H1 (cell line): ENCODE measurements at regions not wholly inside any gene's neighbourhood (a gene's known extent, or its start where the extent isn't known, plus 50 kb on each side); places are given as distances from the start of the nearest gene placed in this dataset.

Experiments used
- CTCF ChIA-PET: fragments of 300-600 bp; sonication (Branson Sonifier 250); formaldehyde crosslinking; loops from one replicate; lab custom pipeline; 2021; ENCODE audit not compliant: partially characterized antibody; lab: Charles Lee
- POLR2A ChIA-PET: fragments of 300-600 bp; sonication (Branson Sonifier 250); formaldehyde crosslinking; loops from one replicate; lab custom pipeline; 2021; ENCODE audit warnings: inconsistent platforms; ENCODE audit not compliant: partially characterized antibody; lab: Charles Lee
- DNase-seq, 2 experiments: peaks; one replicate each; pipeline versions ENCODE4 v3.0.0 to v3.0.0-alpha.2; 2010 to 2022; ENCODE audit warnings: low spot score in 2 of 2, low read depth in 1 of 2, mixed read lengths in 1 of 2
- FAIRE-seq: peaks from 2 replicates; lab custom pipeline; 2011; peaks lifted over from hg19 to GRCh38; lab: Jason Lieb, UNC
- H2AFZ ChIP-seq: 2 replicates; pipeline ENCODE4 v1.8.1; 2012; ENCODE audit warnings: low read length, inconsistent platforms
- H2AK5ac ChIP-seq: 2 replicates; pipeline ENCODE4 v1.6.1; 2013; ENCODE audit warnings: low read depth, low read length
- H2BK120ac ChIP-seq: replicated peaks from 2 replicates; pipeline ENCODE3; 2013; ENCODE audit warnings: low read depth, low read length, inconsistent platforms
- H2BK12ac ChIP-seq: 2 replicates; pipeline ENCODE4 v1.6.1; 2013; ENCODE audit warnings: low read depth, low read length
- H2BK15ac ChIP-seq: 2 replicates; pipeline ENCODE4 v1.6.1; 2013; ENCODE audit warnings: low read length
- H2BK20ac ChIP-seq: 2 replicates; pipeline ENCODE4 v1.6.1; 2013; ENCODE audit warnings: low read length
- H2BK5ac ChIP-seq: 2 replicates; pipeline ENCODE4 v1.6.1; 2013; ENCODE audit warnings: low read depth, low read length
- H3K14ac ChIP-seq: 2 replicates; pipeline ENCODE4 v1.6.1; 2013; ENCODE audit warnings: inconsistent platforms; ENCODE audit not compliant: insufficient read length
- H3K18ac ChIP-seq: 2 replicates; pipeline ENCODE4 v1.6.1; 2013; ENCODE audit warnings: low read length; ENCODE audit errors: extremely low read depth
- H3K23ac ChIP-seq: 2 replicates; pipeline ENCODE4 v1.6.1; 2013; ENCODE audit warnings: inconsistent platforms; ENCODE audit not compliant: insufficient read length
- H3K23me2 ChIP-seq: 2 replicates; pipeline ENCODE4 v1.6.1; 2013; ENCODE audit warnings: low read depth, low read length
- H3K27ac ChIP-seq: 2 replicates; pipeline ENCODE4 v1.6.1; 2011; ENCODE audit warnings: low read depth, low read length, inconsistent platforms
- H3K27me3 ChIP-seq, 4 experiments: replicated peaks in 1 of 4; 1 replicate in 1 of 4; 2 replicates in 3 of 4; pipeline versions ENCODE4 v1.6.1 to v1.8.1; 2011 to 2013; ENCODE audit warnings: low read length in 3 of 4, mild to moderate bottlenecking in 3 of 4, inconsistent platforms in 2 of 4, mixed read lengths in 2 of 4, moderate library complexity in 1 of 4; ENCODE audit not compliant: control insufficient read depth in 3 of 4, insufficient read depth in 3 of 4; ENCODE audit errors: extremely low read depth in 1 of 4
- H3K36me3 ChIP-seq, 4 experiments: 2 replicates each; pipeline versions ENCODE4 v1.6.1 to v1.8.1; 2011 to 2013; ENCODE audit warnings: mild to moderate bottlenecking in 4 of 4, low read length in 3 of 4, moderate library complexity in 2 of 4, control low read depth in 1 of 4, inconsistent platforms in 1 of 4; ENCODE audit not compliant: insufficient read depth in 4 of 4, control insufficient read depth in 2 of 4
- H3K4ac ChIP-seq: replicated peaks from 2 replicates; pipeline ENCODE3; 2013; ENCODE audit warnings: low read length, low read depth, mixed read lengths, inconsistent platforms; ENCODE audit not compliant: insufficient read length
- H3K4me1 ChIP-seq, 4 experiments: replicated peaks in 1 of 4; 1 replicate in 1 of 4; 2 replicates in 3 of 4; pipeline versions ENCODE4 v1.6.1 to v1.8.1; 2011 to 2013; ENCODE audit warnings: low read length in 3 of 4, inconsistent platforms in 2 of 4, mixed read lengths in 1 of 4; ENCODE audit not compliant: insufficient read depth in 4 of 4, control insufficient read depth in 3 of 4
- H3K4me2 ChIP-seq, 2 experiments: 2 replicates each; pipeline versions ENCODE4 v1.6.1 to v1.8.1; 2011 to 2013; ENCODE audit warnings: low read depth in 2 of 2, low read length in 2 of 2, control low read depth in 1 of 2, inconsistent platforms in 1 of 2, mild to moderate bottlenecking in 1 of 2; ENCODE audit not compliant: insufficient read depth in 1 of 2
- H3K4me3 ChIP-seq, 4 experiments: fragments of 200-600, 300-600 bp in 1 of 4; sonication (generic), shearing (Covaris generic), sonication (Bioruptor Twin) in 1 of 4; 2 replicates each; pipeline versions ENCODE4 v1.5.1 to v1.8.1; 2011 to 2016; ENCODE audit warnings: low read length in 4 of 4, low read depth in 3 of 4, control low read depth in 2 of 4, inconsistent platforms in 2 of 4, mild to moderate bottlenecking in 2 of 4, mixed read lengths in 1 of 4, moderate library complexity in 1 of 4; ENCODE audit not compliant: insufficient read depth in 2 of 4; ENCODE audit errors: extremely low read depth in 1 of 4
- H3K56ac ChIP-seq: replicated peaks from 2 replicates; pipeline ENCODE3; 2013; ENCODE audit warnings: low read depth, mild to moderate bottlenecking, mixed read lengths, low read length, inconsistent platforms; ENCODE audit not compliant: insufficient read length
- H3K79me1 ChIP-seq: 2 replicates; pipeline ENCODE4 v1.6.1; 2013; ENCODE audit warnings: low read depth, low read length, control low read depth
- H3K79me2 ChIP-seq, 2 experiments: 2 replicates each; pipeline versions ENCODE4 v1.6.1 to v1.8.1; 2012 to 2013; ENCODE audit warnings: low read length in 2 of 2, mild to moderate bottlenecking in 2 of 2, inconsistent platforms in 1 of 2; ENCODE audit not compliant: insufficient read depth in 2 of 2, control insufficient read depth in 1 of 2
- H3K9ac ChIP-seq, 4 experiments: replicated peaks in 1 of 4; 1 replicate in 1 of 4; 2 replicates in 3 of 4; pipeline versions ENCODE4 v1.6.1 to v1.8.1; 2011 to 2013; ENCODE audit warnings: low read depth in 3 of 4, low read length in 3 of 4, control low read depth in 2 of 4, mild to moderate bottlenecking in 2 of 4, moderate library complexity in 2 of 4, inconsistent platforms in 1 of 4; ENCODE audit errors: extremely low read depth in 1 of 4
- H3K9me3 ChIP-seq, 2 experiments: 2 replicates each; pipeline versions ENCODE4 v1.6.1 to v1.8.1; 2012 to 2013; ENCODE audit warnings: mild to moderate bottlenecking in 2 of 2, moderate library complexity in 2 of 2, control low read depth in 1 of 2, inconsistent platforms in 1 of 2, low read depth in 1 of 2, low read length in 1 of 2, mixed read lengths in 1 of 2; ENCODE audit not compliant: insufficient read depth in 2 of 2
- H4K20me1 ChIP-seq, 2 experiments: replicated peaks in 1 of 2; 2 replicates each; pipeline versions ENCODE3 to v1.8.1; 2011 to 2013; ENCODE audit warnings: inconsistent platforms in 2 of 2, low read length in 2 of 2, mild to moderate bottlenecking in 1 of 2; ENCODE audit not compliant: insufficient read depth in 2 of 2, control insufficient read depth in 1 of 2
- H4K5ac ChIP-seq: 2 replicates; pipeline ENCODE4 v1.6.1; 2013; ENCODE audit warnings: low read length, low read depth, mixed read lengths, inconsistent platforms; ENCODE audit not compliant: insufficient read length
- H4K8ac ChIP-seq: 2 replicates; pipeline ENCODE4 v1.8.0; 2013; ENCODE audit warnings: mild to moderate bottlenecking, moderate library complexity, low read length, inconsistent platforms; ENCODE audit not compliant: insufficient read depth; ENCODE audit errors: extremely low read depth
- H4K91ac ChIP-seq: replicated peaks from 2 replicates; pipeline ENCODE3; 2013; ENCODE audit warnings: low read length, mixed read lengths, inconsistent platforms; ENCODE audit not compliant: insufficient read length
- BACH1 ChIP-seq: IDR thresholded peaks from 2 replicates; pipeline ENCODE4 v1.6.1; 2012; ENCODE audit warnings: low read length, improper control_type of control experiment
- BRCA1 ChIP-seq: IDR thresholded peaks from 2 replicates; pipeline ENCODE4 v1.6.1; 2012; ENCODE audit warnings: low read depth, low read length, improper control_type of control experiment
- CBX5 ChIP-seq: fragments of 300-800, 300-1000 bp; sonication (generic); IDR thresholded peaks from 2 replicates; pipeline ENCODE4 v1.7.1; 2016; ENCODE audit warnings: antibody characterized with exemption, low read length, low read depth
- CHD2 ChIP-seq: IDR thresholded peaks from 2 replicates; pipeline ENCODE4 v1.6.1; 2012; ENCODE audit warnings: low read length, improper control_type of control experiment
- FOSL1 ChIP-seq: IDR thresholded peaks from 2 replicates; pipeline ENCODE4 v1.6.1; 2011; ENCODE audit warnings: mild to moderate bottlenecking, low read depth, low read length, moderate library complexity; ENCODE audit not compliant: insufficient read depth
- HDAC2 ChIP-seq, 2 experiments: fragments of 300-600 bp in 1 of 2; sonication (generic) in 1 of 2; IDR thresholded peaks; 2 replicates each; pipeline ENCODE4 v1.6.1; 2011 to 2012; ENCODE audit warnings: low read depth in 2 of 2, low read length in 2 of 2, mild to moderate bottlenecking in 2 of 2, moderate library complexity in 2 of 2, borderline replicate concordance in 1 of 2, inconsistent platforms in 1 of 2
- HDAC6 ChIP-seq: IDR thresholded peaks from one replicate; pipeline ENCODE4 v1.7.1; 2012; ENCODE audit warnings: low read depth, mild to moderate bottlenecking, inconsistent platforms, low read length, moderate library complexity
- JUN ChIP-seq: IDR thresholded peaks from 2 replicates; pipeline ENCODE4 v1.6.1; 2011; ENCODE audit warnings: low read depth, mild to moderate bottlenecking, improper control_type of control experiment, low read length
- KDM1A ChIP-seq: fragments of 200-600, 300-600 bp; sonication (generic); IDR thresholded peaks from 2 replicates; pipeline ENCODE4 v1.7.1; 2016; ENCODE audit warnings: mild to moderate bottlenecking, low read length, borderline replicate concordance
- NANOG ChIP-seq: IDR thresholded peaks from 2 replicates; pipeline ENCODE4 v1.6.1; 2011; ENCODE audit warnings: low read length, low read depth, mild to moderate bottlenecking, inconsistent platforms; ENCODE audit not compliant: insufficient read depth, poor library complexity, severe bottlenecking
- RAD21 ChIP-seq, 2 experiments: IDR thresholded peaks in 1 of 2; conservative IDR thresholded peaks in 1 of 2; 2 replicates each; pipeline ENCODE4 v1.6.1; 2011; ENCODE audit warnings: low read depth in 2 of 2, low read length in 2 of 2, improper control_type of control experiment in 1 of 2, inconsistent platforms in 1 of 2, mild to moderate bottlenecking in 1 of 2, moderate library complexity in 1 of 2
- RBBP5 ChIP-seq: IDR thresholded peaks from 2 replicates; pipeline ENCODE4 v1.7.1; 2012; ENCODE audit warnings: low read depth, mild to moderate bottlenecking, inconsistent platforms, low read length, moderate library complexity, borderline replicate concordance
- SP1 ChIP-seq: IDR thresholded peaks from 2 replicates; pipeline ENCODE4 v1.6.1; 2011; ENCODE audit warnings: low read depth, low read length
- SP4 ChIP-seq: IDR thresholded peaks from 2 replicates; pipeline ENCODE4 v1.6.1; 2012; ENCODE audit warnings: low read length, inconsistent platforms
- ZNF274 ChIP-seq: IDR thresholded peaks from 2 replicates; pipeline ENCODE4 v1.7.0; 2012; ENCODE audit warnings: low read length, borderline replicate concordance; ENCODE audit errors: extremely low read depth
- WGBS, 2 experiments: shearing (Covaris generic) in 1 of 2; methylation state at CpG; one replicate each; pipeline versions ENCODE4 v1.1.6 to v1.1.7; 2013 to 2015; ENCODE audit warnings: low lambda C conversion rate in 2 of 2, mixed read lengths in 2 of 2, inconsistent platforms in 1 of 2, low coverage in 1 of 2, missing lambda C conversion rate in 1 of 2; ENCODE audit not compliant: insufficient replicate concordance in 2 of 2, insufficient coverage in 1 of 2, insufficient read length in 1 of 2; ENCODE audit errors: extremely low coverage in 1 of 2, missing lambda C conversion rate in 1 of 2; 5-methylcytosine and 5-hydroxymethylcytosine counted together

GRCh38 chr14:41378526-41378925 is 228.2 kb upstream of the LRFN5 start:
- Histone ChIP-seq H2BK12ac (no peak overlapping the region), H3K4me2 (no peak overlapping the region), H3K27ac (no peak overlapping the region), H3K9ac (no peak overlapping the region), H3K56ac (no peak overlapping the region), H3K27me3 (no peaks in the 10 kb centered on the region), H3K14ac (no peak overlapping the region), H2BK5ac (no peak overlapping the region), H3K79me2 (no peaks in the 10 kb centered on the region), H4K91ac (no peak overlapping the region), H2BK120ac (no peak overlapping the region), H3K4ac (no peak overlapping the region), H4K8ac (no peak overlapping the region), H3K4me3 (no peak overlapping the region), H3K36me3 (no peaks in the 10 kb centered on the region), H3K18ac (no peak overlapping the region), H2AK5ac (no peak overlapping the region), H3K9me3 (no peaks in the 10 kb centered on the region), H3K23me2 (no peaks in the 10 kb centered on the region), H4K5ac (no peak overlapping the region), H2AFZ (no peak overlapping the region), H3K23ac (no peak overlapping the region), H2BK20ac (no peak overlapping the region), H4K20me1 (no peaks in the 10 kb centered on the region), H3K4me1 (no peaks in the 10 kb centered on the region), H3K79me1 (no peaks in the 10 kb centered on the region), H2BK15ac (no peak overlapping the region)
- 83% methylated on average over 2 of the region's 2 CpGs; no CpG with 5 or more reads in 1 of the 2 experiments for WGBS, 2 experiments
- CTCF ChIA-PET, result interaction anchor here (1.2 kb wide), 1 partner anchor 8 kb away, joined by 4 read pairs; no protein-coding TSS in a partner anchor
- no peak for FAIRE-seq
- POLR2A ChIA-PET, result no interaction called here
- DNase-seq, result no peak
- TF ChIP-seq JUN, result no peak
- no peak for TF ChIP-seq SP4
- TF ChIP-seq CBX5, result no peak
- TF ChIP-seq BACH1, result no peak
- TF ChIP-seq CHD2, result no peak
- TF ChIP-seq SP1, result no peak
- no peak for TF ChIP-seq RAD21 (IDR thresholded peaks at IDR 0.05 in 1 of 2, conservative IDR thresholded peaks at IDR 0.05 in 1 of 2; ENCODE audit: low read depth in 2 of 2, low read length in 2 of 2)
- no peak for TF ChIP-seq FOSL1
- TF ChIP-seq KDM1A, result no peak
- TF ChIP-seq BRCA1, result no peak
- TF ChIP-seq RBBP5, result no peak
- TF ChIP-seq HDAC2 (IDR thresholded peaks at IDR 0.05; ENCODE audit: borderline replicate concordance in 1 of 2, low read depth in 2 of 2, low read length in 2 of 2), result no peak
- no peak for TF ChIP-seq NANOG
- TF ChIP-seq HDAC6, result no peak
- TF ChIP-seq ZNF274, result no peak
